ENCODE measurements at regions not wholly inside any gene's neighbourhood (a gene's known extent, or its start where the extent isn't known, plus 50 kb on each side); places are given as distances from the start of the nearest gene placed in this dataset.

- DNase-seq = no peak
- no peak for TF ChIP-seq CTCF (IDR thresholded peaks at IDR 0.05; ENCODE audit: low read depth, low read length, missing control alignments)
- no peak overlapping the region for H3K27ac ChIP-seq
- H3K4me3 ChIP-seq (ENCODE audit: low read depth, low read length) = no peak overlapping the region
- H3K36me3 ChIP-seq (replicated peaks) = no peaks in the 10 kb centered on the region
- in situ Hi-C loops (cut with HindIII; ENCODE audit: low pct_ligation_motif_present, low sequenced_read_pairs) = no loop called here
- H3K27me3 ChIP-seq (replicated peaks) = no peaks in the 10 kb centered on the region
Observed at GRCh38 chr12:125355614-125356013, 290.4 kb downstream of the AACS start.

- Histone ChIP-seq H3K27me3 (replicated peaks) (no peaks in the 10 kb centered on the region), H3K36me3 (replicated peaks) (no peaks in the 10 kb centered on the region), H3K4me3 (ENCODE audit: low read depth, low read length) (no peak overlapping the region), H3K27ac (no peak overlapping the region)
- in situ Hi-C loops (cut with HindIII; ENCODE audit: low pct_ligation_motif_present, low sequenced_read_pairs) = no loop called here
- no peak for DNase-seq
- TF ChIP-seq CTCF (IDR thresholded peaks at IDR 0.05; ENCODE audit: low read depth, low read length, missing control alignments) = no peak
Observed at GRCh38 chr12:125356111-125356510, 290.9 kb downstream of the AACS start.

GRCh38 chr12:125357561-125357960 lies 292.3 kb downstream of the AACS start:
- no peaks in the 10 kb centered on the region for H3K36me3 ChIP-seq (replicated peaks)
- in situ Hi-C loops (cut with HindIII; ENCODE audit: low pct_ligation_motif_present, low sequenced_read_pairs) = no loop called here
- no peaks in the 10 kb centered on the region for H3K27me3 ChIP-seq (replicated peaks)
- H3K4me3 ChIP-seq (ENCODE audit: low read depth, low read length) = no peak overlapping the region
- no peak for TF ChIP-seq CTCF (IDR thresholded peaks at IDR 0.05; ENCODE audit: low read depth, low read length, missing control alignments)
- H3K27ac ChIP-seq = no peak overlapping the region
- DNase-seq = no peak

- in situ Hi-C loops (cut with HindIII; ENCODE audit: low pct_ligation_motif_present, low sequenced_read_pairs) = no loop called here
- DNase-seq = no peak
- H3K27me3 ChIP-seq (replicated peaks) = no peaks in the 10 kb centered on the region
- no peaks in the 10 kb centered on the region for H3K36me3 ChIP-seq (replicated peaks)
- no peak for TF ChIP-seq CTCF (IDR thresholded peaks at IDR 0.05; ENCODE audit: low read depth, low read length, missing control alignments)
- no peak overlapping the region for H3K27ac ChIP-seq
- H3K4me3 ChIP-seq (ENCODE audit: low read depth, low read length) = no peak overlapping the region
Observed at GRCh38 chr12:125360540-125360939, 295.3 kb downstream of the AACS start.

- no peak overlapping the region for H3K4me3 ChIP-seq (ENCODE audit: low read depth, low read length)
- TF ChIP-seq CTCF (IDR thresholded peaks at IDR 0.05; ENCODE audit: low read depth, low read length, missing control alignments) = no peak
- no peak overlapping the region for H3K27ac ChIP-seq
- no peak for DNase-seq
- H3K27me3 ChIP-seq (replicated peaks) = no peaks in the 10 kb centered on the region
- in situ Hi-C loops (cut with HindIII; ENCODE audit: low pct_ligation_motif_present, low sequenced_read_pairs) = no loop called here
- H3K36me3 ChIP-seq (replicated peaks) = no peaks in the 10 kb centered on the region
Observed at GRCh38 chr12:125371033-125371432, 305.8 kb downstream of the AACS start.

- in situ Hi-C loops (cut with HindIII; ENCODE audit: low pct_ligation_motif_present, low sequenced_read_pairs) = no loop called here
- no peak for TF ChIP-seq CTCF (IDR thresholded peaks at IDR 0.05; ENCODE audit: low read depth, low read length, missing control alignments)
- H3K36me3 ChIP-seq (replicated peaks) = no peaks in the 10 kb centered on the region
- no peak overlapping the region for H3K27ac ChIP-seq
- no peak for DNase-seq
- no peaks in the 10 kb centered on the region for H3K27me3 ChIP-seq (replicated peaks)
- H3K4me3 ChIP-seq (ENCODE audit: low read depth, low read length) = no peak overlapping the region
Observed at GRCh38 chr12:125372085-125372484, 306.9 kb downstream of the AACS start.
